CD4-positive, alpha-beta T cell treated with Interleukin-12 subunit alpha and Interleukin-12 subunit beta, for 1 hour (primary cell): ENCODE measurements at regions not wholly inside any gene's neighbourhood (a gene's known extent, or its start where the extent isn't known, plus 50 kb on each side); places are given as distances from the start of the nearest gene placed in this dataset.

Experiments used
- DNase-seq: peaks from one replicate; pipeline ENCODE4 v3.0.0-alpha.2; 2020

DNA sequence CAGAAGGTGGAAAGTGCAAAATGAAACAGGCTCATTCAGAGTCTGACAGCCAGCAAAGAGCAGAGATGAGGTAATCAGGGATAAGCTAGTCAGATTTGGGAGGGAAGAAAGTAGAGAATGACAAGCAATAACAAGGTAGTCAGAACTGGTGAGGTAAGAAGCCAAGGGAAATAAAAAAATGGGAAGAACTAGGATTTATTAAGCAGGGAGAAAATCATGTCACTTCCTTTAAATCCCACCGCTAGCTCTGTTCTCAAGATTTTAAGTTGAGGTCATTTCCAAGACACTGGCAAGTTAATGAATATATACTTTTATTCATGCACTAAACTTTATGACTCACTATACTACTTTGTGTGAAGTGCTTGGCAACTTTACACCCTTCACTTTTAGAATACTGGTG lies 1106.8 kb downstream of the IGSF11 start:
- DNase-seq: no peak

DNA sequence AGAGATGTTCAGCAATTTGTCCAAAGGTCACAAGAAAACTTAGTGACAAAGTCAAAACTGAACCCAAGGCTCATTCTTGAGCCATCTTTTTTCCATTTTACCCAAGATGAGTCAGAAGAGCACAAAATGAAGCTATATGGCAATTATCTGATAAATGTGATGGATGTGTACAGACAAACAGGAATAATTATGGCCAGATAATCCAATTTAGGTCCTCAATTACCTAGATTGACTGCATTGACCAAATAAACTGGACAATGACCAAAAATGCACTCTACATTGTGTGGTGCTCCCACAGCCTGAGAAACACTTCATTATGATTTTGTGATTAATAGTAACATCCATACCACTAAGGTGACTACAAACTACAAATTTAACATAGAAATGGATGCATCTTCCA lies 1105.8 kb downstream of the IGSF11 start:
- DNase-seq: no peak

GRCh38 chr3:117932441-117932840 lies 1102.2 kb downstream of the IGSF11 start:
- no peak for DNase-seq

DNA sequence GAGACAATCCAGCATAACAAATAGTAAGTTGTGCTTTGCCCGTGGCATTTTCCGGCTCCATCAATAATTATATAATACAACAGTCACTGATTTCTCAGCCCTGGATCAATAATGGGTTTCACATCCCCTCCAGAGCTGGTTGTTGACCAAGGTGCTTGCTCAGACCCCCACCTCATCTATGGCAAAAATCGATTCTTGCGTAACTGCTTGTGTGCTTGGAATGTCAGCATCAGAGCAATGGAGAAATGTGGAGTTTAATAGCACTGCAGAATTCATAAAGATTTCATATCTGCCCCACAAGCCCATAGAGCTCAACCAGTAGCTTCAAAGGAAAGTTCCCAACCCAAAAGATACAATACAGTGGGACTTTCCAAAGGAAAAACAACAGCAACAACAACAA lies 1098.5 kb downstream of the IGSF11 start:
- no peak for DNase-seq

GRCh38 chr3:117938974-117939373 lies 1095.7 kb downstream of the IGSF11 start:
- DNase-seq: no peak

DNA sequence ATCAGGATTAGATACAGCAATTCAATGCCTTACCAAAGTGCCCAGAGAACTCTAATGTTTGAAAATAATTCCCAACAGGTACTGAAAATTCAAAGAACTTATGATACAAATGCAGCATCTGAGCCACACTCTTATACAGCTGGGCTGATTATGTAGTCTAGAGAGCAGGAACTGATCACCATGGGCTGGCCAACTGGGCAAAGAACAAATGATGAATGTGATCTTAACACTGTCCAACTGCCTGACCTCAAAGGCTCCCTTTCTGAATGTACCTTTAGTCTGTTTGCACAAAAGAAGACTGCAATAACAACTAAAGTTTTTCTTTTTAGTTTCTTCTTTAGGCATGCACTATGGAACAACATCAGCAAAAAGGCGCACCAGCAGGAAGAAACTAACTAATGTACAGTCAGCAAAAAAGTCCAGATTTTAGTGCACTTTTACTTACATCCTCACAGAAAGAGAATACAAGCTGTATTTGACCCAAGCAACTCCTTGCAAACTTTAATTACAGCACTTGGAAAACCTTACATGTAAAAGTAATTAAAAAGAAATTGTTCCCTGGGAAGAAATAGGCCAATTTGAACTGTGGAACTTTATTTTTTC lies 1095.1 kb downstream of the IGSF11 start:
- DNase-seq: no peak

DNA sequence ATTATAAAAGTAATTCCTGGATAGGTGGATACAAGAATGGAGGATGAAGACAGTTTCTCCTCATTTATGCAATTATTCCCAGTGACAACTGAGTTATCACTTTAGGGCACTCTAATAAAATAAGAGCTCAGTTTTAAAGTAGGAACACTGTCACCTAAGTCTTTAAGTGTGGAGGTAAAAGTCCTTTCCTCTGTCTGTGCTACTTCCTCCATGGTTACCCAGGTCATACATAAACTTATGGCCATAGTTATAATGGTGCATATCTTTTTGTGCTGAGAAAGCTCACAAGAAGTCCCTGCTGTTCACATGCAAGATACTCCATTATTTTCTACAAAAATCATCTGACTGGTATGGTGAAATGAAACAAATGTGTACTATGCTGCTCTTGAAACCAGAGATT lies 1093.6 kb downstream of the IGSF11 start:
- no peak for DNase-seq

GRCh38 chr3:117941756-117942155 lies 1092.9 kb downstream of the IGSF11 start:
- no peak for DNase-seq

- no peak for DNase-seq
Observed at GRCh38 chr3:117954131-117954530, 1080.5 kb downstream of the IGSF11 start.

- DNase-seq: no peak
Observed at GRCh38 chr3:117955196-117955595, 1079.5 kb downstream of the IGSF11 start.

DNA sequence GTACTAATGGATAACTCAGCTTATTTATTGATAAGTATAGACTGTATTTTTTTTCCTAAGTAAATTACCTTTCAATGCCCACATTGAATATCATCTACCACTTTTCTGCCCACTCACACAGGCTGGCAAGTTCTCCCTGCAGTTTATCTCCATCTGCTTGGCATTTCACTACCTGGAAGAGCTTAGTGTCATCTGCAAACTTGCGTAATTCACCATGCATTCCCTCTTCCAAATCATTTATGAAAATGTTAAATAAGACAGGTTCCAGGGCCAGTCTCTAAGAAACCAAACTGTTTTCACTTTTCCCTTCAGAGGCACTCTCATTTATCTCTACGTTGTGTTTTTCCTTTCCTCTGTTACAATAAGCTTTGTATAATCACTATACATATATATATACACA lies 1076.6 kb downstream of the IGSF11 start:
- no peak for DNase-seq

DNA sequence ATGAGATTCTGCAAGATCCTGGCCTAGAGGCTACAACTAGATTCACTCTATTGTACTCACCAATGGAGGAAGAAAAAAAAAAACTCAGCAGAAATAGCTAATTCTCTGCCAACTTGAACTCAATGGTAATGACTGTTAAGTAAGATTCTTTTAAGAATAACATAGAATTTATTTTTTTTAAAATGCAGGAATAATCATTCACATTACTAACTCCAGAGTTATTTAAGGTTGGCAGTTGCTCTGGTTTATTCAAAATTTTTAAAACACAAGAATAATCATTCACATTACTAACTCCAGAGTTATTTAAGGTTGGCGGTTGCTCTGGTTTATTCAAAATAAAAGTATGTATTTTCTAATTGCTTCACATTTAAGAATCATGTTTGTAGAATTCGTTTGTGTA lies 1071.9 kb downstream of the IGSF11 start:
- no peak for DNase-seq

DNA sequence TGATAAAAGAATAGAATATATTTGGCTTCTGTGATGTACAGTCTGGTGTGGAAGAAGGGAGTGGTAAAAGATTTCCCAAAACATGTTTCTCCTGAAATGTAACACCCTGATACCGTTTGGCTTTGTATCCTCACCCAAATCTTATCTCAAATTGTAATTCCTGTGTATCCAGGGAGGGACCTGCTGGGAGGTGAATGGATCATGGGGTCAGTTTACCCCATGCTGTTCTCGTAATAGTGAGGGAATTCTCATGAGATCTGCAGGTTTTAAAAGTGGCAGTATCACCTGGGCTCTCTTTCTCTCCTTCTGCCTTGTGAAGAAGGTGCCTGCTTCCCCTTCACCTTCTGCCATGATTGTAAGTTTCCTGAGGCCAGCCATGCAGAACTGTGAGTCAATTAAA lies 1070.8 kb downstream of the IGSF11 start:
- DNase-seq: no peak

GRCh38 chr3:117964814-117965213 lies 1069.8 kb downstream of the IGSF11 start:
- no peak for DNase-seq

DNA sequence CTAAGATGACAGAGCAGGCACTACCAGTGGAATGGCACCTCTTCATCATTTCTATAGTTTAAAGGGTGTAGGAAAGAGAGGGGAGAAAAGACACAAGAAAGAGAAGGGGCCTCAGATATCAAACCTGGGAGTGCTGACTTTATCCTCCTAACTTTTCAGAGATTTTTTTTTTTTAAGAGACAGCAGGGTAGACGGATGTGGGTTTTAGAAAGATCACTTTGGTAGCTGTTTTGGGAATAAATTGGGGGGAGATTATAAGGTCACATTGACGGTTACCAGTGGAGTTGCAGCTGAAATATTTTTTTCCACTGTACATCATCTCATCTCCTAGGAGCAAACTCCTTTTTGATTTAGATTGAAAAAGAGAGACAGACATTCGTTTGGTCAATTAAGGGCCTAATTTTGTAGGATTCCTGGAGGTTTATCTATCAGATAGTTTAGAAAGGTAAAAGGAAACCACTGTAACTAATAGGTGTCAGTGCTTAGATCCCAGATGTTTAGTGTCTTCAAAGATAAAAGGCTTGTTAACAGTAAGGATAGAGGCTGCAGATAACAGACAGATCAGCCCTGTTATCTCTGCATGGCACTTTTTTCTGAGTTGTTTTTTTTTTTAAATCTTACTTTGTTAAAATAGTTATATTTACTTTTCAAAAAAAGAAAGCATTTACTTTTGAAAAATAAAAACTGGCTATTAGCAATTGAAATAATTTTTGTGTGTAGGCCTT lies 1057.0 kb downstream of the IGSF11 start:
- DNase-seq: no peak

DNA sequence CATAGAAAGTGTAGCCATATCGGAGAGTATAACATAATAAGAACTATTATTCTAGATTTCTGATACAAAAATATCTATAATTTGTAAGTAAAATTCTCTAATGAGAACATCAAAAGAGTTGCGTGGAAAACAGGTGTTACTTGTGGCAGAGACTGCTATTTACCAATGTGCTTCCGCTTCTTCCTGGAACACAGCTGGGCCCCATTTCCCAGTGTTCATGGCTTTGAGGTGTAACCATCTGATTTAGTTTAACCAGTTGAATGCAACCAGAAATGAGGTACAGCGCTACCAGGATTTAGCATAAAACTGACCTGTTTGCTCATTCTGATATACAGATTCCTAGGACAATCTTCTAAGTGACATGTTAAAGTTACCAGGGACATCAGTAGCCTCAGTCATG lies 1055.2 kb downstream of the IGSF11 start:
- DNase-seq: no peak

GRCh38 chr3:117987256-117987655 lies 1047.4 kb downstream of the IGSF11 start:
- DNase-seq: no peak

DNA sequence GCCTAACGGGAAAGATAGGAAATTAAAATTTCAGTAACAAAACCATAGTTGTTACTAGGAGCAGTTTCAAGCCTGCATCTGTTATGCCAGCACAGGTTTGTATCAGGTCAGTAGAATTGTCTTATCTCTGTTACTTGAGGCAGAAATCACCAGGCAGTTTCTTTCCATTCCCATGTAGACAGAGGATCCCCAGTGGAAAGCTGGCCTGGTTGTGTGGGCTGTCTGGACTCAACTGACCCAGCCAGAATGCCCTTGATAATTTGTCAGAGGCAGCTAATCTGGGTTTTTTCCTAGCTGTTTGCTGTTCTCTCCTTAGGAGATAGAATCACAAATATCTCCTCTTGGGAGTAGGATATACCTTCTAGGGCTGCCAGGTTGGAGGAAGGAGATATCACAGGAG lies 1044.7 kb downstream of the IGSF11 start:
- DNase-seq: no peak

DNA sequence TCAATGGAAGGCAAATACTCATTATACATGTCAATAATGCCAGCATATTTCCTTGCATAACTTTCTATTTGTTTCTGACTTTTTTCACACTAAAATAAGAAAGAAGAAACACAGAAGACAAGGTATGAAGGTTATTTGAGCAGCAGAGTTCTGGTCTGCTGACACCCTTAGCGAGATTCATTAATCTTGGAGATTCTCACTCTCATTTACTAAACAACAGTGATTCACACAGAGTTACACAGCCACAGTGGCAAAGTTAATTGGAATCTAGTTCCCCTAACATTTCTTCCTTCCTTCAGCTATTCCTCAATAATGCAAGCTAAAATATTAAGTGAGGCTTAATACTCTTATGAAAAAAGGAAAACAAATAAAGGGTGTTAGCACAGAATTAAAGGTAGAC lies 1044.0 kb downstream of the IGSF11 start:
- no peak for DNase-seq

DNA sequence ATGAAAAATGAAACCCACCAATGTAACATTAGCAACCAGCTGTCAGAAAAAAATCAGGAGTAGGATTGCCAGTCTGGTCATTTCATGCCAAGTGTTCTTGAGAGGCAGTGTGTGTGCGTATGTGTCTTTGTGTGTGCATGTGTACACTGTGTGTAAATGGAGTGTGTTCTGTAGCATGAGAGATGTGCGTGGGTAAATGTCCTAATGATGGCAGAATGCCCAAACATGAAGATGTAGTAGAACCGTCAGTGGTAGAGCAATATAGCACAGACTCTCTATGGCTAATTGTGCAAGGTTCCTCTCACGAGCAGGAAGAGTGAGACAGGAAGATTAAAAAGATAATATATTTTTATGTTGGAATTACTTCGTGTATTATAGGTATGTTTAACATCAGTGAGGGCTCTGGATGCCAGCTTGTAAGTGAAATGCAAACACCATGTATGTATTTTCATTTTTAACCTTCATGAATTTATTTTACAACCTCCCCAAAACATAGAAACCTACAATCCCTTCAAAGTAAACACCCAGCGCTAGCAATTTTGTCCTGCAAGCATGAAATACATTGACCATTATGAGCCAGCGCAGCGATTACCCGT lies 1038.7 kb downstream of the IGSF11 start:
- no peak for DNase-seq

- DNase-seq: peak; percentile 22
Observed at GRCh38 chr3:117997201-117998049, 1037.2 kb downstream of the IGSF11 start.

- no peak for DNase-seq
Observed at GRCh38 chr3:117998071-117998470, 1036.6 kb downstream of the IGSF11 start.

GRCh38 chr3:118000219-118000618 lies 1034.4 kb downstream of the IGSF11 start:
- no peak for DNase-seq

DNA sequence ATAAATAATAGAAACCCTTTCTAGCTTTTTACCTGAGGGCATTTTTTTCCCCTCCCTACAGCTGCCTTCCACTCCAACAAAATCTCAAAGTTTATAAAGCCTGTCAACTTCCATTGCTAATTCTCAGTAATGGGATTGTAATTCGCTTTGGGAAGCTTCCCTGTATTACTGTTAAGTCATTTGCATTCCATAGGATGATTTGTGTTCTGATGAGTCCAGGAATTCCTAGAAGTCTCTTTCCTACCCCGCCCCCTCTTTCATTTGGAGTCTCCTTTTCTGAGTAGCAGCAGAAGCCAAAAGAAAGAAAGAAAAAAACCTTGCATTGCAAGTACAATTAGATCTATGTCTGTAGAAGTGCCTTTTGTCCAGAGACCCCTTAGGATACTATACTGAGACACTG lies 1033.3 kb downstream of the IGSF11 start:
- DNase-seq: no peak
